ENCODE measurements at regions not wholly inside any gene's neighbourhood (a gene's known extent, or its start where the extent isn't known, plus 50 kb on each side); places are given as distances from the start of the nearest gene placed in this dataset.

GRCh38 chr9:113763429-113763828, 112.7 kb upstream of the ZNF618 start:
- H3K4me1 Mint-ChIP-seq: peaks cover 4% of the 10 kb centered on the region
- no peak for TF ChIP-seq CTCF (IDR thresholded peaks at IDR 0.05; ENCODE audit: unreplicated experiment in 3 of 3)
- H3K4me3 Mint-ChIP-seq: no peak overlapping the region
- no peak overlapping the region for H3K27ac Mint-ChIP-seq
- H3K36me3 Mint-ChIP-seq (ENCODE audit: low read depth): peaks cover 3% of the 10 kb centered on the region
- H3K9me3 Mint-ChIP-seq: peaks cover 23% of the 10 kb centered on the region
- peaks cover 7% of the 10 kb centered on the region for H3K27me3 Mint-ChIP-seq (ENCODE audit: low read depth)

DNA sequence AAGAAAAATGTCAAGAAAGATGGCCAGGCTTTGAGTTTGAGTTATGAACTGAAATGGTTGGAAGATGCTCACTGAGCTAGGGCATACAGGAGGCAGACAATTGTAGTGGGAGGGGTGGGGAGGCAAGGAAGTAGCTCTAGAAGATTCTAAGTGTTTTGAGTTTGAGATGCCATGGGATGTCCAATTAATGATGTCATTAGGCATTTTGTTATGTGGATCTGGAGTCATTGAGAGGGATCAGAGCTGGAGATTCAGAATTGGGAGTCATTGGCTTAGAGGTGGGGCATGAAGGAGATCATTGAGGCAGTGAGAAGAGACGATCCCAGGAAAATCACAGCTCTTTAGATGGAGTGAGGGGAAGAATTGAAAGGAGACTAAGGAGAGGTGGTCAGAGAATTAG, 111.5 kb upstream of the ZNF618 start:
- Mint-ChIP-seq H3K27me3 (ENCODE audit: low read depth) (no peaks in the 10 kb centered on the region), H3K36me3 (ENCODE audit: low read depth) (no peaks in the 10 kb centered on the region), H3K4me3 (no peak overlapping the region), H3K4me1 (peaks cover 16% of the 10 kb centered on the region), H3K27ac (peak overlapping the region in 1 of 3 experiments; percentile 1), H3K9me3 (peaks cover 16% of the 10 kb centered on the region)
- no peak for TF ChIP-seq CTCF (IDR thresholded peaks at IDR 0.05; ENCODE audit: unreplicated experiment in 3 of 3)

DNA sequence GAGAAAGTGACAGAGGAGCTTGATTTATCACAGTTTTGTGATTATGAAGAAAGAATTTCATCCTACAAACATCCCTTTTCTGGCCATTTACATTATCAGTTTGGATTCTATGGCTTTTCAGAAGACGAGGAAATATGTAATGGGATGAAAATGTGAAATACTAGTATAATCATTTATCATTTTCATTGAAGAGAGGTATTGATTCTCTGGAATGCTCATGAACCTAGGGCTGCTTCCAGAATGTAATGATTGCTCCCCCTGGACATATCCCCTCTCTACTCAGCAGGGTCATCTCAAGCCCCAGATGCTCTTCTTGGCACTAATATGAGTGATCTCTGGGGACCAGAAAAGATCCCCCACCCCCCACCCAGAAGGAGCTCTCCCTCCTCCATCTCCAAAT, 106.7 kb upstream of the ZNF618 start:
- TF ChIP-seq CTCF (IDR thresholded peaks at IDR 0.05; ENCODE audit: unreplicated experiment in 3 of 3): no peak
- H3K27me3 Mint-ChIP-seq (ENCODE audit: low read depth): peaks cover 4% of the 10 kb centered on the region
- peak overlapping the region; percentile 3 to 46 (median 42) for H3K27ac Mint-ChIP-seq
- no peak overlapping the region for H3K4me3 Mint-ChIP-seq
- peaks cover 48% of the 10 kb centered on the region for H3K4me1 Mint-ChIP-seq
- peaks cover 3% of the 10 kb centered on the region for H3K9me3 Mint-ChIP-seq
- H3K36me3 Mint-ChIP-seq (ENCODE audit: low read depth): no peaks in the 10 kb centered on the region

DNA sequence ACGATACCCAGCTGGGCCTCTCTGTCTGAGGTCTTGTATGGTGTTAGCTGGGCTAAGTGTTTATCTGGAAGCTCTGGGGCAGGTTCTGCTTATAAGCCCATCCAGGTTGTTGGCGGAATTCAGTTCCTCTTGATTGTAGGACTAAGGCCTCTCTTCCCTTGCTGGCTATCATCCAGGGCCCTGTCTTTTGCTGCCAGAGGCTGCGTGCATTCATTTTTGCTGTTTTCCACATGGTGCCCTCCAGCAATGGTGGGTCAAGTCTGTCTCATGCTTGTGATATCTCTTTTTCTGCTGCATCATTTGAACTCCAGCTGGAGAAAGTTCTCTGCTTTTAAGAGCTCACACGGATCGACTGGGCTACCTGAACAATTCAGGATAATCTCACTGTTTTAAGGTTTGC, 105.7 kb upstream of the ZNF618 start:
- peak overlapping the region; percentile 65 to 84 (median 77) for H3K27ac Mint-ChIP-seq
- H3K4me3 Mint-ChIP-seq: no peak overlapping the region
- peaks cover 4% of the 10 kb centered on the region for H3K27me3 Mint-ChIP-seq (ENCODE audit: low read depth)
- no peaks in the 10 kb centered on the region for H3K36me3 Mint-ChIP-seq (ENCODE audit: low read depth)
- no peak for TF ChIP-seq CTCF (IDR thresholded peaks at IDR 0.05; ENCODE audit: unreplicated experiment in 3 of 3)
- H3K4me1 Mint-ChIP-seq: peaks cover 51% of the 10 kb centered on the region
- H3K9me3 Mint-ChIP-seq: peaks cover 3% of the 10 kb centered on the region

DNA sequence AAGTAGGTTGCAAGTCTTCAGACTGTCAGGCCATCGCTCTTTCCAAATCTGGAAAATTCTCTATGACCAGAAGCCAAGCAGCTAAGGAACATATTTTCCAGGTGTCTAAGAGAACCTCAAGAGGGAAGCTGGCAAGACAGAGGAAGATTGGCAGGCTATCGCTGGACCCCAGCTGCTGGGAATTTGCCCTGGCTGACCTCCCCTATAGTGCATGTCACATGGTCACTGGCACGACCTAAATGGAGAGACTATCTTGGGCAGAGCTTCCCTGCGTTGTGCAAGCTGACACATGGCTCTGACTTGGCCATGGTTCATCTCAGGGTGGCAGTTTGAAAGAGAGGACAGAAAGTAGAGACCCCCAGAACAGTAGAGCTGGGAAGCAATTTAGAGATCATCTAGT, 104.9 kb upstream of the ZNF618 start:
- H3K27me3 Mint-ChIP-seq (ENCODE audit: low read depth): peaks cover 4% of the 10 kb centered on the region
- peaks cover 3% of the 10 kb centered on the region for H3K9me3 Mint-ChIP-seq
- H3K4me3 Mint-ChIP-seq: no peak overlapping the region
- TF ChIP-seq CTCF (IDR thresholded peaks at IDR 0.05; ENCODE audit: unreplicated experiment in 3 of 3): no peak
- H3K36me3 Mint-ChIP-seq (ENCODE audit: low read depth): no peaks in the 10 kb centered on the region
- peaks cover 51% of the 10 kb centered on the region for H3K4me1 Mint-ChIP-seq
- H3K27ac Mint-ChIP-seq: peak overlapping the region; percentile 65 to 88 (median 72)

- Mint-ChIP-seq H3K36me3 (ENCODE audit: low read depth) (no peaks in the 10 kb centered on the region), H3K27ac (peak overlapping the region; percentile 82 to 91 (median 88)), H3K27me3 (ENCODE audit: low read depth) (peaks cover 4% of the 10 kb centered on the region), H3K9me3 (no peaks in the 10 kb centered on the region), H3K4me3 (no peak overlapping the region), H3K4me1 (peaks cover 58% of the 10 kb centered on the region)
- no peak for TF ChIP-seq CTCF (IDR thresholded peaks at IDR 0.05; ENCODE audit: unreplicated experiment in 3 of 3)
These were observed 103.8 kb upstream of the ZNF618 start for GRCh38 chr9:113772121-113772810.
